Left renal pelvis (tissue), 4 donors: ENCODE measurements at regions not wholly inside any gene's neighbourhood (a gene's known extent, or its start where the extent isn't known, plus 50 kb on each side); places are given as distances from the start of the nearest gene placed in this dataset.
"Not testable (repeated sequence)": the region's sequence is repeated elsewhere in the genome, so short reads cannot be mapped to it uniquely, and the experiment has no call there.

Experiments used
- DNase-seq, 4 donors: peaks; one replicate each; pipeline ENCODE4 v3.0.0-alpha.2; 2013; ENCODE audit warnings: low read depth in 4 of 4, low spot score in 3 of 4

DNA sequence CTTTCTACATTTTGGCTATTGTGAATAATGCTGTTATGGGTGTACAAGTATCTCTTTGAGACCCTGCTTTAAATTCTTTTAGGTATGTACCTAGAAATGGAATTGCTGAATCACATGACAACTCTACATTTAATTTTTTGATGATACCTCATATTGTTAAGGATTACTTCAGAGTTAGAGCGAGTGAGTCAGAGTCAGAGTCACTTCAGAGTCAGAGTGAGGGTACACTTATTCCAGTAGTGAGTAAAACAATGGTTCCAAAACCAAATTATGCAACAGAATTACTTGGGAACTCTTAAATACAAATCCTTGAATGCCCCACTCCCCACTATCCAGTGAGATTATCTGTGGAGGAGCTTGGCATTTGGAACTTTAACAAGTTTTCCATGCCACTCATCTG, 50.3 kb upstream of the SNRK start:
- DNase-seq = no peak

DNA sequence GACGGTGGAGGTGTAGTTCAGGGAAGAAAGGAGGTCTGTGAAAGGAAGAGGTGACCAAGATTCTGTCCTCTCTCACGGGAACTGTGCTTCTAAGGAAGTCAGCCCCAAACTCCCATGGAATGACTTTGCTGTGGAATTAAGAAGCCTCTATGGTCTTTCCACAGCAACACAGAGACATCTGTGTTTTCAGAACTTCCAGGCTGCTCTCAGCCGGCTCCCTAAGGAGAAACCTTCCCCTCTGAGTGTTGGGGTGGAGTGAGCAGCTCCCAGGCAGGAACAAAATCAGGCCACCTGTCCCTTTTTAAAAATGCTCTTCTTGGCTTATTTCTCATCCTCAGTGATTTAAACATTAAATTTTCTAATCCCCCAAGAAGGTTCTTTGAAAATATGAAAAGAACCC, 53.3 kb upstream of the SNRK start:
- DNase-seq = no peak

DNA sequence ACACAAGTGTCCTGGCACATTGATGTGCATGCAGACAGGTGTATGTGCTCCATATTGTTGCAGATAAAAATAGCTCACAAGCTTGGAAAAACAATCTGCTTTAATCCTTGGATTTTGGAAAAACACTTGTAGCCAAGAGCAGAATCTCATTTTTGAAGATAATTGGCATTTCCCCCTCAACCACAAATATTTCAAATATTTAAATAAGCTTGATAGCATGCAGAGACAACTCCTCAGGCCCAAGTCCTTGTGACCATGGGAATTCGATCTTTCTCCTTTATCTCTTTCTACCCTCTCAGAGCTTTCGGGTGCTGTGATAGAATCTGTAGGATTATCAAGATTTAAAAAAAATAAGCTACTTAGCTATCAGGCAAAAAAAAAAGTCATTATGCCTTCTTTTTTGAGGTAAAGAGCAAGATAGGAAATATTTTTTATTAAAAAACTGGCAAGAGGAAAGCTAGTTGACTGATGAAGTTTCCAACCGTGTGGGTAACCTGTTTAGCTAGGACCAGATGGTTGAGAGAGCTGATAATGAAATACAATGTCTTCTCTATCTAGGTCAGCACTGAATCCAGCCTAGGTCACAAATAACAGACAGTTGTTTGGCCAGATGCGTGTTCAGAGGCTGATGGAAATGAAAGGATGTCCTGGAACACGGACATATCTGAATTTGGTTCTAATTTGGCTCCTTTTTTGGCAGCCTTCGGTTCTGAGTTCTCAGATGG, 54.9 kb upstream of the SNRK start:
- no peak for DNase-seq

DNA sequence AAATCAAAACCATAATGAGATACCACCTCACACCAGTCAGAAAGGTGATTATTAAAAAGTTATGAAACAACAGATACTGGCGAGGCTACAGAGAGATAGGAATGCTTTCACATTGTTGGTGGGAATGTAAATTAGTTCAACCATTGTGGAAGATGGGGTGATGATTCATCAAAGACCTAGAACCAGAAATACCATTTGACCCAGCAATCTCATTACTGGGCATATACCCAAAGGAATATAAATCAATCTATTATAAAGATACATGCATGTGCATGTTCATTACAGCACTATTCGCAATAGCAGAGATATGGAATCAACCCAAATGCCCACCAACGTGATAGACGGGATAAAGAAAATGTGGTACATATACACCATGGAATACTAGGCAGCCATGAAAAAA, 56.5 kb upstream of the SNRK start:
- not testable (repeated sequence) for DNase-seq

DNA sequence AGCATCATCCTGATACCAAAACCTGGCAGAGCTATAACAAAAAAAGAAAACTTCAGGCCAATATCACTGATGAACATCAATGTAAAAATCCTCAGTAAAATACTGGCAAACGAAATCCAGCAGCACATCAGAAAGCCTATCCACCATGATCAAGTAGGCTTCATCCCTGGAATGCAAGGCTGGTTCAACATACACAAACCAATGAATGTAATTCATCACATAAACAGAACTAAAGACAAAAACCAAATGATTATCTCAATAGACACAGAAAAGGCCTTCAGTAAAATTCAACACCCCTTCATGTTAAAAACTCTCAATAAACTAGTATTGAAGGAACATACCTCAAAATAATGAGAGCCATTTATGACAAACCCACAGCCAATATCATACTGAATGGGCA, 58.7 kb upstream of the SNRK start:
- DNase-seq = not testable (repeated sequence)

DNA sequence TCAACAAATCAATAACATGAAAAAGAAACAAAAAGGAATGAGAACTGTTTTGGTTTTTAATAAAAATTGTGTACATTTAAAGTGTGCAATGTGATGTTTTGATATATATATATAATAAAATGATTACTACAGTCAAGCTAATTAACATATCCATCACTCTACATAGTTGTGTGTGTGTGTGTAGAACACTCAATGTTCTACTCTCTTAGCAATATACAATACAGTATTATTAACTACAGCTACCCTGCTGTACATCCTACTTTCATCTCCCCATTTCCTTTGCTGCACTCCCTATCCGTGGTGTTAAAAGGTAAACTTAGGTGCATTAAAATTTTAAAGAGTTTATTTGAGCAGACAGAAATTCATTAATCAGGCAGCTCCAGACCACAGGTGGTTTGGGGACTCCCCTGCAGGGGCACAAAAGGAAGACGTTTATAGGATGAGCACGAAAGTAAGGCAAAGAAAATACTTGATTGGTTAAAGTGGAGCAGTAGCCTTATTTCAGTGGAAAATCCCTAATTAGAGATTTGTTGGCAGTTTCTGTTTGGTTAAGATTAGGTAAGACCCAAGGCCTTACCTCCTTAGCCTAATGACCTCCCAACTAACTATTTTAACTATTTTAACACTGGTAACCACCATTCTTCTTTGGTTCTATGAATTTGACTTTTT, 61.8 kb upstream of the SNRK start:
- DNase-seq = no peak

DNA sequence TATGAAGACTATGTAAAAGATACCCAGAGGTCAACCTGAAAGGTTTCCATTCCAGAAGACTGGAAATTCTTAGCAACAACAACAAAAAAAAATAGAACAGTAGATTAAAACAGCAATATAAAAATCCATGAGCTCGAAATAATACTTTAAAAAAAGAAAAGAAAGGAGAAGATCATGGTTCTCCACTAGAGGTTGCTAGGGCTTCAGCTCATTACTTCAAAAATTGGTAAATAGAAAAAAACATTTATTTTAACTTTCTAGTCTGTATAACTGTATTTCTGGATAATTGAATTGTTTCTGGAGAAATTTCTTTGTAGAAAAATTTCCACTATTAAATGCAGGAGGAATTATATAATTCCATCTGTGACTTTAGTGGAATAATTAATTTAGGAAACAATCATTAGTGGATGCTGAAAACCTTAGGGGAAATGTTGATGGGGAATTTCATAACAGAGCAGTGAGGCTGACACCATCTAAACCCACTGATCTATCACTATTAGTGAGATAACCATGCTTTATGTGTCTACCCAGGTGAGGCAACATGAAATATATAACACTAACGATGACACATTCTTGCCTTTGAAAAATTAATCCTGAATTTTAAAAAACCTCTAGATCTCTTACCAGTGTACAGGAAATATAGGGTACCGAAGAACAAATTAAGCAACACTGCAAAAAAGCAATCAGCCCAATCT, 62.5 kb upstream of the SNRK start:
- no peak for DNase-seq

DNA sequence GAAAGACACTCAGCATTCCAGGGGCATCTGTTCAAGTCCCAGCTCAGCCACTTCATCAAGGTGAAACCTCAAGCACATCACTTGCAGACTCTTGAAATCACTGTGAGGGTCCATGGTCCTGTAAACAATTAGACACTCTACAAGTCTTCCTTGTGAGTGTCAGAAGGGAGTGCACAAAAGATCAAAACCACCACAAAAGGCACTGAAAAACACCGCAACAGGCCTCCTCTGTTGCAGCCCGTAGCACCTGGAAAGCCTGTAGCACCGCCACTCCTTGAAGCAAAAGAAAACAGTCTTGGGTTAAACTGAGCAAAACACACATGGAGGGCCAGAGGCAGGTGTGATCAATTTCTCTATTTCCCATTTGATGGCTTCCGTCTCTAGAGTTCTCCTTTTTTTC, 63.8 kb upstream of the SNRK start:
- DNase-seq = no peak

DNA sequence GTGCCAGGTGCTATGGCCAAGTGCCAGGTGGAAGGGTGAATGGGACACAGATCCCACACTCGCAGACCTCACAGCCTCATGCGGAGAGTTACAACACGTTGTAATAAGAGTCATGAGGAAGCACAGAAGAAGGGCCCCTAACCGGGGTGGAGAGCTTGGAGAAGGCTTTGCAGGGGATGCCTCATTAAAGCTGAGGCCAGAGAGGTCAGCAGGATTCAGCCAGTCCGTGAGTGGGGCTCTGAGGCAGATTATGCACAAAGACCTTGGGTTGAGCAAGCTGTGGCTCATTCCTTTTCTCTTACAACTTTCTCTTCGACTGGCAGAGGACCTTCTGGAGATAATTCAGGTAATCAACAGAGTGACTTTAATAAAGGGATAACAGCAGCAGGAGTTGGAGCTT, 65.3 kb upstream of the SNRK start:
- DNase-seq = no peak

DNA sequence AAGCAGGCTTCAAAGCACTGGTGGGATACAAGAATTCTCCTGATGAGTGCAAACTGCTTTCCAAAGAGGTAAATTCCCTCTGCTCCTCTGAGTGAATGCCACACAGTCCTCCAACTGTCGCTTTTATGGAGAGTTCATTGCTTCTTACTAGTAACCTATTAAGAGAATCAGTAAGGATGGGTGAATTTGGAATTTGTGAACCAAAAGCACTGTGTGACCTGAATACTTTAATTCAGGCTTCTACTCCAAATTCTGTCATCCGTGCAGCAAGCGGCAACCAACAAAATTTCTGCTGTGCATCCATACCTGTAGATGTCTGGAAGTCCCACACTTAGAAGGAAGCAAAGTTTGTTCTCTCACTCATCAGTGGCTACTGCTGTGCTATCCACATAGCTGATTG, 66.7 kb upstream of the SNRK start:
- no peak for DNase-seq

DNA sequence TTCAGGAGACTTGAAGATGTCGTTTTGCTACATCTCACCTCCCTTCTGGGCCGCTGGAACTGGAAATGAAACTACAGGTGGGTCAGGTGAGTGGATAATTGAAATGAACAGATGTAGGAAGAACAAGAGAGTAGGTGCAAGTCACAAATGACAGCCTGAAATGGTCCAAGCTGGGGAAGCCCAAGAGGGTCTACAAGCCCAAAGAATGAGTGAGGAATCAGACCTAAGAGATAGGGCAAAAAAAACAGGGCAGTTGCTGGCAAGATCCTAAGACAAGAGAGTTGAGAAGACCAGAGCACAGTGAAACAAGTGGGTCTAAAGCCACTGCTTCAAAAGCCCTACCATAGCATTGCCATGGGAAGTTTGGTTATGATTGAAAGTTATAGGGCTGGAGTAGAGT, 67.4 kb upstream of the SNRK start:
- no peak for DNase-seq

DNA sequence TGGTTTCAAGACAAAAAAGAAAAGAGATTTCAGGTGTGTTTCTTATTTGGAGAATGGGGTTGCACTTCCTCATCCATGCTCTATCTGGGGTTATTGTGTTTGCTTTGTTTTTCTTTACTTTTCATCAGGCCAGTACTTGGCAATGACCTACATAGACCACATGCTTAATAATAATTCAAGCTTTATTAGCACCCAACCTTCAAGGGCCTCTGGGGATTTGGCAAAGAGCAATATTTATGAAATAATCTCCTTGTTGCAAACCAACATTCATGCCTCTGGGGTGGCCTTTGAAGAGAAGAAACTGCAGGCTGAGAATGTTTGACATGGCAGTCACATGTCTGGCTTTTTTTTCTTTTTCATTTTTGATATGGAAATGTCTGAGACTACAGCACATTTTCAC, 68.2 kb upstream of the SNRK start:
- no peak for DNase-seq

DNA sequence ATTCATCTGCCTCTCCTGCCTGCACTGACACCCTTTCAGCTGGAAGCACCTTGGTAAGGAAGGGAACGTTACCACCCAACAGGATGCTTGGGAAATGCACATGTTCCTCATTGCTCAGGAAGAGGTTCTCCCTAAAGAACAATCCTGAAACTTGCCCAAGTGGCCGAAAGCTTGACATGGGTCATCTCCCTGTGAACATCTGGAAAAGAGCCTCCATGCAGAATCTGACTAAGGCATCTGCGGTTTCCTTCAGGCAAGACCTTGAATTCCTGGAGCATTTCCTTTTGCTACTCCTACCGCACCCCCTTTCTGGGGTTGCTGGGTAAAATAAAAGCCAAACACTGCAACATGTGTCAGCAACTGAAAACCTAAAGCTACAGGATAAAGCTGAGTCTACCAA, 68.7 kb upstream of the SNRK start:
- no peak for DNase-seq

DNA sequence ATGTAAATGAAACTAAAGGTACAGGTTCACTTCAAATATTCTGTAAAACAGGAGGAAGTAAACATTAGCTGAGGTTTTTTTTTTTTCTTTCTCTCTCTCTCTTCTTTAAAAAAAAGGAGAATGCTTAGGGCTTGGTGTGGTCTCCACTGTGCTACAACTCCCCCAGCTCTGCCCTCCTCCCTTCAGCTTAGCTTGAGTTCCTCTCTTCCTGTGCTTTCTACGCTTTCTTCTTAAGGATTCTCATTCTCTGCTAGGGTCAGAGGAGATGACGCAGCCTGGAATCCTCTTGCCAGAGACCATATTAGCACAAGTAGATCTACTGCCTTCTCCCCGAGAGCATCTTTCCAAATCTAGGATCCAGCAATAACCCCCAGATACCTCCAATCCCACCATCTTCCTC, 69.1 kb upstream of the SNRK start:
- DNase-seq = no peak

DNA sequence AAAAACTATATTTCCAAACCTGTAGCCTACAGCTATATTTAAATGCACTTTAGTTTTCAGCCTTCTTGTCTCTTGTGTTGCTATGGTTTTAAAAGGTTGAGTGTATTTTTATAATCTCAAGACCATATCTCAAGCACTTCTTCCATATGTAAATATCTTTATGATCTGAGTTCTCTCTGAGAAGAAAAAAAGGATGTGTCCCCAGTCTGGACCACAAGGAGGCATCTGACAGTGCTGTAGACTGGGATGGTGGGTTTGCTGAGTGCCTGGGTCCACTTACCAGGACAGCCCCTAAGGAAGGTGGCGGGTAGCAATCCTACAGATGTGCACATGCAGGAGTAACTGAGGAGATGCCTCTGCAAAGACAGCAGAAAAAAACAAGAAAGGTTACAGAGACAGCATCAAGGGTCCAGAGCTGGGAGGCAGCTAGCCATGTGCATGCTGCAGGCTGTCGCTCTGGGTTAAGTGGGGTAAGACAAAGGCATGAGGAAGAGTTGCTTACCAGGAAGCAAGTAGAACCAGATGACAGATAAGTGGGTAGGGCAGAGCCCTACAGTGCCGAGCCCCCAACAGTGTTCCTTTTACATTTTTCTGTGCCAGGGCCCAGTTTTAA, 70.6 kb upstream of the SNRK start:
- DNase-seq = no peak

DNA sequence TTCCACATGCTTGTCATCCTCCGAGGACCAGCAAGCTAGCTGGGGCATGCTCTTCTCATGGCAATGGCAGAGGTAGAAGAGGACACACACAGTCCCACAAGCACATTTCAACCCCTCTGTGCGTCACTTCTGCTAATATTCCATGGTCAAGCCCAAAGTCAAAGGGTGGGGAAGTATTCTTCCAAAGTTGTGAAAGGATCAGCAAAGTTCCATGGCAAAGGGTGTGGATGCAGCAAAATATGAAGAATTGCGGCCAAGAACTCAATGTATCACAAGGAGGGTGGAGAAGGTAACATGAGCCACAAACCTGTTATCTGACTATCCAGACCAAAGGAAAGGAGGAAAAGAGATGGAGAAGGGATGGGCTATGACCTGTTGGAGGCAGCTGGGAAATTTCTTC, 71.2 kb upstream of the SNRK start:
- no peak for DNase-seq

DNA sequence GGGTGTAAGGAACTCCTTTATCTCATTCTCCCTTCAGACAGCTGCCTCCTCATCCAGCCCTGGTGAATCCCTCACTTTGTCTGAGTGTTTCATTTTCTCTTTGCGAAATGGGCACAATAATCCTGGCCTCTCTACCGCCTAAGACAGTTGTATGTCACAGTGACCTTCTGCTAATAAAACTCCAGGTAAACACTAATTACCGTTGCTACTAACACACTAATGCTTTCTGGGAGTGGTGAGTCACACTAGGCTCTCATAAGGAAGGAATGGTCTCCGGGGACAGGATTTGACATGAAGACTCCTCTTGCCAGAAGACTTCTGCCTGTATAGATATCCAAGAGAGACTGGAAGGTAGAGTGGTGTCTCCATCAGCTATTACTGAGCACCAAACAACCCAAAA, 71.7 kb upstream of the SNRK start:
- DNase-seq = no peak

DNA sequence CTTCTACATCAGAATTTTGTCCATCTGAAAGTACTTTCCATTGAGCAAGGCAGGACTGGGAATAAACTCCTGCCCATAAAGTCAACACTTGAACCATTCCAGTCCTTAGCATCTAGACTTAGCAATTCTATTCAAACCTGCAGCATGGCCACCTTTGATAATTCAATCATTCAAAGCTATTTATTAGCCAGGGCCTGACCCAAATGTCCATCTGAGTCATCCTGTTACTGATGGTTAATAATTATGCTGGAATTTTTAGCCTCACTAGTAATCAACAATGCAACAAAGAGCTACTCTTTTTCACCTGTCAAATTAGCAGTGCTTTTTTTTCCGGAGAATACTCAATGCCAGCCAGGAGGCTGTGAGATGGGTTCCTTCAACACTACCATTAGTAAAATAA, 72.7 kb upstream of the SNRK start:
- no peak for DNase-seq

DNA sequence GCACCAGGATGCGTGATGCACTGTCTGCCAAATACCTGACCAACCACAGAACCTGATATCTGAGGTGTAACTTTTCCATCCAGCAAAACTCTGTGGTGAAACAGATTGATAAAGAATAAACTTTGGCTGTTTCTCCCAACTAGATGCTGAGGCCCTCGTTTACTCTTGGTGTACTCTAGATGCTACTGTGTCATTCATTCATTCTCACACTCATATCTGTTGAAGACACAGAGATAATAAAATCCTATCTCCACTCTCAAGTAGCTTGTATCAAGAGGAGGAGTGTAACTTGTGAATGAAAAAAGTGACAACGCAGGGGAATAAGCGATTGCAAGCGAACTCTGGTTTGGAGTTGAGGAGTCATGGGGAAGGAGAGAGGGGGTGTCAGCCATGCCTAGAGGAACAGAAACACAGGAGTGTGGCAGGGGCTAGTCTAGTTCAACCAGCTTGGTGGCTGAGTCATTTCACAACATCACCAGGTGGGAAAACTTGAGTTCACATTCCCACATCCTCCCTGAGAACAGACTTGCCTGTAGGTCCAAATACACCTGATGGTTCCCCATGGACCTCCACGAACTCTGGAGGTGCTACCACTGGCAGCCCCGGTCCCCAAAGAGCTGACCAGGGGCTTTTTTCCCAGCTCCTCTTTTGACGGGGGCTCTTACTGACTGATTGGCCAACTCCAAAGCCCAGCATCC, 73.3 kb upstream of the SNRK start:
- DNase-seq = no peak

DNA sequence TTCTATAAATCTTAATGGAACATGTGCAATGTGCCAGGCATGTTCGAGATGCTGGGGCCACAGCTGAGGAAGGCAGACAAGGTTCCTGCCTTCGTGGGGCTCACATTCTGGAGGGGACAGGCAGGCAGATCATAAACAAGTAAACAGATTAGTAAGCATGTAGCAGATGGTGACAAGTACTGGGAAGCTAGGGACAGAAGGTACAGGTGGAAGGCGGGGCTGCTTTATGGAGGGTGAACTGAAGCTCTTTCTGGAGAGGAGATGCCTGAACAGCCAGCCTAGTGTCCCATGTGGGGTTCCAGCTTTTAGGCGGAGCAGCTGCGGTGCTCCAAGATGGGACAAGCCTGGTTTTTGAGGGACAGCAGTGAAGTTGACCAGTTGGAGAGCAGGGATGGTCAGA, 74.7 kb upstream of the SNRK start:
- DNase-seq = no peak
